ENCODE measurements at regions not wholly inside any gene's neighbourhood (a gene's known extent, or its start where the extent isn't known, plus 50 kb on each side); places are given as distances from the start of the nearest gene placed in this dataset.

GRCh38 chr15:67980773-67981685 lies 73.1 kb upstream of the PIAS1 start (continued):
- no peak for TF ChIP-seq FOXP4 (CRISPR knock-in tag; IDR thresholded peaks at IDR 0.05)
- no peak for TF ChIP-seq ZMAT4 (CRISPR knock-in tag; IDR thresholded peaks at IDR 0.05)
- no peak for TF ChIP-seq CDX4 (CRISPR knock-in tag; IDR thresholded peaks at IDR 0.05; ENCODE audit: borderline replicate concordance)
- no peak for TF ChIP-seq PREB (CRISPR knock-in tag; IDR thresholded peaks at IDR 0.05; ENCODE audit: borderline replicate concordance)
- no peak for TF ChIP-seq ATF6 (CRISPR knock-in tag; IDR thresholded peaks at IDR 0.05)
- TF ChIP-seq E2F5 (CRISPR knock-in tag; IDR thresholded peaks at IDR 0.05), result no peak
- TF ChIP-seq FOXP1 (CRISPR knock-in tag; IDR thresholded peaks at IDR 0.05; ENCODE audit: borderline replicate concordance), result no peak
- no peak for TF ChIP-seq NFE2L1 (CRISPR knock-in tag; IDR thresholded peaks at IDR 0.05)
- TF ChIP-seq CBFB (CRISPR knock-in tag; IDR thresholded peaks at IDR 0.05; ENCODE audit: low read depth), result no peak

- Mint-ChIP-seq H3K4me1 (peaks cover 9% of the 10 kb centered on the region), H3K36me3 (peaks cover 2% of the 10 kb centered on the region; the same call in 1 of the 2 replicates), H3K4me3 (no peak overlapping the region), H3K27ac (no peak overlapping the region), H3K9me3 (peaks cover 16% of the 10 kb centered on the region), H3K27me3 (ENCODE audit: low read depth) (no peaks in the 10 kb centered on the region)
- DNase-seq (ENCODE audit: low spot score) (no peak), ATAC-seq (no peak)
- POLR2A ChIA-PET, result no interaction called here
- no peak for TF ChIP-seq RORB (CRISPR knock-in tag; IDR thresholded peaks at IDR 0.05)
- TF ChIP-seq ZNF671 (CRISPR knock-in tag; IDR thresholded peaks at IDR 0.05), result no peak
- TF ChIP-seq ZNF121 (CRISPR knock-in tag; IDR thresholded peaks at IDR 0.05), result no peak
- no peak for TF ChIP-seq ZNF512 (CRISPR knock-in tag; IDR thresholded peaks at IDR 0.05; ENCODE audit: borderline replicate concordance)
- no peak for TF ChIP-seq CBFB (CRISPR knock-in tag; IDR thresholded peaks at IDR 0.05; ENCODE audit: low read depth)
- TF ChIP-seq NR2C2 (CRISPR knock-in tag; IDR thresholded peaks at IDR 0.05), result no peak
- TF ChIP-seq ZNF425 (CRISPR knock-in tag; conservative IDR thresholded peaks at IDR 0.05), result no peak
- no peak for TF ChIP-seq MXD4 (CRISPR knock-in tag; IDR thresholded peaks at IDR 0.05; ENCODE audit: borderline replicate concordance)
- TF ChIP-seq FOXP1 (CRISPR knock-in tag; IDR thresholded peaks at IDR 0.05; ENCODE audit: borderline replicate concordance), result no peak
- CTCF ChIA-PET, result interaction anchor here (1.7 kb wide), 1 partner anchor 173 kb away, joined by 6 read pairs; no protein-coding TSS in a partner anchor
Measured at GRCh38 chr15:67981848-67982247, 72.3 kb upstream of the PIAS1 start.

All from WTC11 (cell line).